Stimulated activated CD4-positive, alpha-beta T cell treated with anti-CD3 and anti-CD28 coated beads, Interleukin-12 subunit alpha, Interleukin-12 subunit beta, amount 100 ng/mL, for 4 hours (primary cell): ENCODE measurements at regions not wholly inside any gene's neighbourhood (a gene's known extent, or its start where the extent isn't known, plus 50 kb on each side); places are given as distances from the start of the nearest gene placed in this dataset.

ENCODE experiments used
- DNase-seq: peaks from one replicate; pipeline ENCODE4 v3.0.0-alpha.2; 2020

GRCh38 chr16:6110346-6110745, 1012.8 kb upstream of the EEF2KMT start:
- no peak for DNase-seq

GRCh38 chr16:6106061-6106460, 1008.5 kb upstream of the EEF2KMT start:
- DNase-seq, result no peak

- DNase-seq, result no peak
Measured at GRCh38 chr16:6105115-6105514, 1007.5 kb upstream of the EEF2KMT start.

- no peak for DNase-seq
Measured at GRCh38 chr16:6104428-6104827, 1006.8 kb upstream of the EEF2KMT start.

GRCh38 chr16:6103561-6103960, 1006.0 kb upstream of the EEF2KMT start:
- DNase-seq, result no peak

- DNase-seq, result no peak
Measured at GRCh38 chr16:6099102-6099501, 1001.5 kb upstream of the EEF2KMT start.

GRCh38 chr16:6096931-6097670, 999.5 kb upstream of the EEF2KMT start:
- no peak for DNase-seq

GRCh38 chr16:6095414-6095813, 997.8 kb upstream of the EEF2KMT start:
- no peak for DNase-seq

GRCh38 chr16:6091021-6091420, 993.4 kb upstream of the EEF2KMT start:
- no peak for DNase-seq

GRCh38 chr16:6081320-6081976, 983.9 kb upstream of the EEF2KMT start:
- DNase-seq, result no peak

- DNase-seq, result no peak
Measured at GRCh38 chr16:6076631-6077030, 979.0 kb upstream of the EEF2KMT start.

GRCh38 chr16:6068063-6068462, 970.5 kb upstream of the EEF2KMT start:
- DNase-seq, result no peak

- no peak for DNase-seq
Measured at GRCh38 chr16:6066652-6067051, 969.1 kb upstream of the EEF2KMT start.

- DNase-seq, result no peak
Measured at GRCh38 chr16:6063526-6063925, 965.9 kb upstream of the EEF2KMT start.

- no peak for DNase-seq
Measured at GRCh38 chr16:6059671-6060070, 962.1 kb upstream of the EEF2KMT start.

- DNase-seq, result no peak
Measured at GRCh38 chr16:6057821-6058220, 960.2 kb upstream of the EEF2KMT start.

GRCh38 chr16:6048017-6048416, 950.4 kb upstream of the EEF2KMT start:
- no peak for DNase-seq

GRCh38 chr16:6047325-6047724, 949.7 kb upstream of the EEF2KMT start:
- no peak for DNase-seq

- no peak for DNase-seq
Measured at GRCh38 chr16:6038941-6039645, 941.5 kb upstream of the EEF2KMT start.

- DNase-seq, result no peak
Measured at GRCh38 chr16:6035161-6035560, 937.6 kb upstream of the EEF2KMT start.

- no peak for DNase-seq
Measured at GRCh38 chr16:6034511-6034910, 936.9 kb upstream of the EEF2KMT start.

GRCh38 chr16:6032438-6032837, 934.8 kb upstream of the EEF2KMT start:
- no peak for DNase-seq

GRCh38 chr16:6031567-6031966, 934.0 kb upstream of the EEF2KMT start:
- DNase-seq, result no peak

- no peak for DNase-seq
Measured at GRCh38 chr16:6031102-6031501, 933.5 kb upstream of the EEF2KMT start.
